ENCODE measurements at regions not wholly inside any gene's neighbourhood (a gene's known extent, or its start where the extent isn't known, plus 50 kb on each side); places are given as distances from the start of the nearest gene placed in this dataset.

- TF ChIP-seq CTCF (IDR thresholded peaks at IDR 0.05) (no peak), POLR2A (IDR thresholded peaks at IDR 0.05) (no peak)
Observed at GRCh38 chr2:9767656-9768281, 75.5 kb upstream of the TAF1B start.

Data from right lobe of liver (tissue), 4 donors.